ENCODE measurements at regions not wholly inside any gene's neighbourhood (a gene's known extent, or its start where the extent isn't known, plus 50 kb on each side); places are given as distances from the start of the nearest gene placed in this dataset.

DNA sequence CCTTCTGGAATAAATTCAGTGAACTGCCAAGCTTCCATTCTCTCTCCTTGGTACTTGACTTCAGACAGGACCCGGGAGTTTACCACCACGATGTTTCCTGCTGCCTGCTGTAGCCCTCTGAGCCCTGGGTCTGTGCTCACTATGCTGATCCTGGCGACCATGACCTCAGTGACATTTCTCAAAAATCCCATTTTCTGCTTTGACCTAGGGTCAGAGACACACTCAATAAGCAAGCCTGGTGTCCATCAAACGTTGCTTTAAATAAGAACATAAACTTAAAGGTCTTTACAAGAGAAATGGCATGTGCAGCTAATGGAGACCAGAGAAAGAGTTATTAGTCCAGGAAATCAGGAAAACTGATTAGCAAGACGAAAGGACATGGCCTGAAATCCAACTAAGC, 509.7 kb upstream of the SULF2 start:
- TF ChIP-seq HDGF (IDR thresholded peaks at IDR 0.05; ENCODE audit: borderline replicate concordance): no peak
- no peak for TF ChIP-seq FOXM1 (IDR thresholded peaks at IDR 0.05; ENCODE audit: borderline replicate concordance)
- no peak for TF ChIP-seq SP1 (IDR thresholded peaks at IDR 0.05)
- no peak for TF ChIP-seq SUZ12 (IDR thresholded peaks at IDR 0.05)
- TF ChIP-seq NFRKB (IDR thresholded peaks at IDR 0.05): no peak
- TF ChIP-seq TARDBP (IDR thresholded peaks at IDR 0.05): no peak
- no peak for TF ChIP-seq ARNT (IDR thresholded peaks at IDR 0.05)
- no peak for TF ChIP-seq BHLHE40 (IDR thresholded peaks at IDR 0.05; ENCODE audit: borderline replicate concordance)
- no peak for TF ChIP-seq CTBP1 (IDR thresholded peaks at IDR 0.05; ENCODE audit: borderline replicate concordance)
- TF ChIP-seq, protein P1, sequence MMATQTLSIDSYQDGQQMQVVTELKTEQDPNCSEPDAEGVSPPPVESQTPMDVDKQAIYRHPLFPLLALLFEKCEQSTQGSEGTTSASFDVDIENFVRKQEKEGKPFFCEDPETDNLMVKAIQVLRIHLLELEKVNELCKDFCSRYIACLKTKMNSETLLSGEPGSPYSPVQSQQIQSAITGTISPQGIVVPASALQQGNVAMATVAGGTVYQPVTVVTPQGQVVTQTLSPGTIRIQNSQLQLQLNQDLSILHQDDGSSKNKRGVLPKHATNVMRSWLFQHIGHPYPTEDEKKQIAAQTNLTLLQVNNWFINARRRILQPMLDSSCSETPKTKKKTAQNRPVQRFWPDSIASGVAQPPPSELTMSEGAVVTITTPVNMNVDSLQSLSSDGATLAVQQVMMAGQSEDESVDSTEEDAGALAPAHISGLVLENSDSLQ (IDR thresholded peaks at IDR 0.05): no peak
- TF ChIP-seq FOXA1 (IDR thresholded peaks at IDR 0.05): no peak

Measured in HEK293T (cell line).